ENCODE measurements at regions not wholly inside any gene's neighbourhood (a gene's known extent, or its start where the extent isn't known, plus 50 kb on each side); places are given as distances from the start of the nearest gene placed in this dataset.
A peak's percentile ranks its signal among the peaks of the same experiment; 100 is the strongest.
"Not testable (repeated sequence)": the region's sequence is repeated elsewhere in the genome, so short reads cannot be mapped to it uniquely, and the experiment has no call there.

- no peak for DNase-seq
Measured at GRCh38 chr5:42242881-42243485, 180.3 kb upstream of the GHR start.

DNA sequence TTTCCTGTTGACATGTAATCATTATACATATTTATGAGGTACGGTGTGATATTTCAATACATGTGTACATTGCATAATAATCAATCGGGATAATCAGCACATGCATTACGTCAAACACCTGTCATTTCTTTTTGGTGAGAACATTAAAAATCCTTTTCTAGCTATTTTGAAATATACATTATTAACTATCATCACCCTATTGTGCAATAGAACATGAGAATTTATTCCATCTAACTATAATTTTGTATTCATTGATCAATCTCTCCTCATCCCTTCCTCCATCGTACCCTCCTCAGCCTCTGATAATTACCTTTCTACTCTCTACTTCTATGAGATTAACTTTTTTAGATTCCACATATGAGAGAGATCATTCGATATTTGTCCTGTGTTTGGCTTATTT lies 170.9 kb upstream of the GHR start:
- DNase-seq: no peak

- not testable (repeated sequence) for DNase-seq
Measured at GRCh38 chr5:42259914-42260313, 163.3 kb upstream of the GHR start.

DNA sequence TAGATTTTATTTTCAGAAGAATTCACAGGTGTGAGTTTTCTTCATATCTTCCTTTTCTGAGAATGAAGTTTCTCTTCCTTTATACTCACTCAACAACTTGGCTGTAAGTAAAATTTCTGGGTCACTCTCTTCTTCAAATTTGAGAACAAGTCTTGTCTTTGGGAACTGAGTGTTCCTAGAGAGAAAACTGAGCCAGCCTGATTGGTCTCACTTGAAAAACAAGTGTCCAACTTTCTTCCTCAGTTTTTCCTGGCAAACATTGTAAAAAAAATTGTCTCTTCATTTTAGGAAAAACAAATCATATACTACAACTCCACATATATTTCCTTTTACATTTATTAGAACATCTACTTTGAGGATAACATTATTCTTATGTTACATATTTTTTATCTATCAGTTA lies 156.1 kb upstream of the GHR start:
- no peak for DNase-seq

- DNase-seq: not testable (repeated sequence)
Measured at GRCh38 chr5:42268170-42268569, 155.1 kb upstream of the GHR start.

GRCh38 chr5:42268630-42269029 lies 154.6 kb upstream of the GHR start:
- DNase-seq: no peak

- no peak for DNase-seq
Measured at GRCh38 chr5:42270771-42271170, 152.5 kb upstream of the GHR start.

- DNase-seq: no peak
Measured at GRCh38 chr5:42274913-42275312, 148.3 kb upstream of the GHR start.

- DNase-seq: no peak
Measured at GRCh38 chr5:42277293-42277692, 145.9 kb upstream of the GHR start.

- no peak for DNase-seq
Measured at GRCh38 chr5:42284584-42284983, 138.7 kb upstream of the GHR start.

DNA sequence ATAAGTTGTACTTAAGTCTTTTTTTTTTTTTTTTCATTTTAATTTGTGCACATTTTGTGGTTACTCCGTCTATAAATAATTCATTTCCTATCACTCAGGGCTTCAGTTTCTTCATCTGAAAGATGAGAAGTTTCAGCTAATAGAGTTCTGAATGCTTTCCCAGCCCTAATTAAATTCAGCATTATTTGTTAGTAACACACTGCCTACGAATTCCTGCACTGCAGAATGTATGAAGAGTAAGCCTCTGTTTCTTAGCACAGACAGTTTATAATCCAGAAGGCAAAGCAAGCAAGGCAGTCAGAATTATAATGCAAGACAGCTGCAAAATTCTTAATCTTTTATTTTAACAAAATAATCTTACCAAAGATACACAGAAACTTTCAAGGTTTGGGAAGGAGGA lies 138.0 kb upstream of the GHR start:
- peak in 1 of 2 donors; percentile 15 for DNase-seq

DNA sequence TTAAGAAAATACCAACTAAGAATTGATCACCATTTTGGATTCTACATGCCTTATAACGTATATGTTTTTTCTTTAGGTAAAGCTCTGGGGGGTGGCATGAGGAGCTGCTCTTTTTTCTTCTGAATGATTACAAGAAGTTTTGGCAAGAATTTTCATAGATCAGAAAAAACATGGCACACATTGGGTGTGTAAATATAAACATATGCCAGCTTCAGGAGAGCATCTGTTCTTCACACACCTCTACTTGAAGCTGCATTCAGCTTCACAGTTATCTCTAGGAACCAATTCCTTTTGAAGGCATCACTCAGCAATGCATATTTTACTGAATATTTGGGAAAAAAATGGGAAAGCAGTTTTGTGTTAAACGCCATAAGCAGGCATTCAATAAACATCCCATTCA lies 122.7 kb upstream of the GHR start:
- peak in 1 of 2 donors; percentile 3 for DNase-seq

DNA sequence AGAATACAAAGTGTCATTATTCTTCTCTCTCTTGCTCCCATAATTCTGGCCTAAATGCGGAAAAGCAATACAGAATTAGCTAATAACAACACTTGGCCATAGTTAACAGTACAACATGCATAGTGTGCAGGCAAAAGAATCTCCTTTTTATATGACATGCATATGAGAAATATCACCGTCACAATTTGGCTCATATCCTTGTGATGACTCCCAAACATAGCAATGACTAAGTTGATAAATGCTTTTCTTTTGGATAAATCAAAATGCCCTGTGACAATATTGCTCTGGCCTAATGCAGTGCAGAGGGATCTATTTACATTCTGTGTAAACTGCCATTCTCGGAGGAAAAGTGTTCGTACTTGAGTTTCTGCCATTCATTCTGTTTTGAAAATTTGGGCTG lies 121.9 kb upstream of the GHR start:
- DNase-seq: no peak

GRCh38 chr5:42302186-42302585 lies 121.1 kb upstream of the GHR start:
- DNase-seq: no peak

DNA sequence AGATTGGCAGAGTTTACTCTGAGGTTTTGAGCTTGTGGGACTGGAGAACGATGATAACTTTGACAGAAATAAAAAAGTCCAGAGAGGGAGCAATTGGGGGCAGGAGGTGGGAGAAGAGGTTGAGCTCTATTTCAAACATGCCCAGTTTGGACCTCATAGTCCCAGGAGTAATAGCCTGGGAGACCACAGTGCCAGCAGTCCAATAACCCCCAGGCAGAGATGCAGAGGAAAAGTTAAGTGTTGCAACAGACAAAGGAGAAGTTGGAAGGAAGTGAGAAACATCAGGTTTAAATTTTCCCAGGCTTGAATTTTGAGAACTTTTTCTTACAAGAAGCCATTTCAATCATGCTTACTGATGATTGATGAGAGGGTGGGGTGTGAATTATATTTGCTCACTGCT lies 117.0 kb upstream of the GHR start:
- no peak for DNase-seq

- DNase-seq: no peak
Measured at GRCh38 chr5:42309865-42310264, 113.4 kb upstream of the GHR start.

DNA sequence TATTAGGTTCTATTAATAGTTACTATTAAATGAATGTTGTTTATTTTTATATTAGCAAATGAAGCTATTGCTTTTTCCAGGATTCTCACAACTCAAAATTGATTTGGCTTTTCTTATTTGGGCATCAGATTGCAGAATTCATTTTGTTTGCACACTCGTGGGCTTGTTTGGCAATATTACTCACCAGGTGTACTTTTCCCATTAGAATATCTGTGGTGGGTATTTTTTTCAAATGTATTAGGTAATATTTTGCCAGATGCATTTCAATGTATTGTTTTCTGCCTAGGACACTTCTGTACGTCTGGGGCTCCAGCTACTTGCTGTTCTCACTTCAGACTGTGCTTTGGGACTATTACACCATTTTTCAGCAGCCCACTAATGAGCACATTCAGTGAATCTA lies 108.0 kb upstream of the GHR start:
- no peak for DNase-seq

- no peak for DNase-seq
Measured at GRCh38 chr5:42317575-42317974, 105.7 kb upstream of the GHR start.

- not testable (repeated sequence) for DNase-seq
Measured at GRCh38 chr5:42319546-42319945, 103.7 kb upstream of the GHR start.

GRCh38 chr5:42321785-42322184 lies 101.5 kb upstream of the GHR start:
- no peak for DNase-seq

DNA sequence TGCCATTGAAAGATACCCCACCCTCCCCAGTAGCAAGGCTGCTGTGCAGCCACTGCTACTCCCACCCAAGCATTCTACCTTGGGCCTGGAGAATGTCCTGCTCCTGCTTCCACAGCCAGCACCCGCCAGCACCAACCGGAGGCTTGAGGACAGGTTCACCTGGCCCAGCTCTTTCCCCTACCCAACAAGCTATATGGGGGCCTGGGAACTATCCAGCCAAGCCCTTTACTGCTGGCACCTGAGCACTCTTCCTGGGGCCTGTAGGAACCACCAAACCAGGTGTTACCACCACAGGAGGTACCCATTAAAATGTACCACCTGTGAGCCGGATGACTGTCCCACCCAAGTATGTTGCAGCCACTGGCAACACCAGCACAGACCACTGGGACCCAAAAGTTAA lies 86.1 kb upstream of the GHR start:
- no peak for DNase-seq

GRCh38 chr5:42337607-42338006 lies 85.6 kb upstream of the GHR start:
- no peak for DNase-seq

- DNase-seq: no peak
Measured at GRCh38 chr5:42338136-42338535, 85.1 kb upstream of the GHR start.

- DNase-seq: no peak
Measured at GRCh38 chr5:42349163-42349562, 74.1 kb upstream of the GHR start.

DNA sequence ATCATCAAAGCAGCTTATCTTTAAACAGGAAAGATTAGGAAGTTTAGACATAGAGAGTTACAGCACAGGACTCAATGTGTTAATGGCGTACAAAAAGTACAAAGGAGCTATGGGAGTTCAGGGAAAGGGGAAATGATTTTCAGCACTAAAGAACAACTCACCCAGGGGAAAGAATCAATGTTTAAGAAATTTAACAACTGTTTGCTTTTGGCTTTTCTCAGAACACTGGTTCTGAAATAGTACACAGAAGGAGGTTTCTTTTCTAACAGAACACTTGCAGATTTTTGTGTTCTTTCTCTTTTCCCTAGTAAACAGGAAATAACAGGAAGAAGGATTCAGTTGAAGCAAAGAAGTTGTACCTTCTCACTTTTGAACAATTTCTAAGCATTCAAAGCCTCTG lies 71.3 kb upstream of the GHR start:
- DNase-seq: no peak

DNA sequence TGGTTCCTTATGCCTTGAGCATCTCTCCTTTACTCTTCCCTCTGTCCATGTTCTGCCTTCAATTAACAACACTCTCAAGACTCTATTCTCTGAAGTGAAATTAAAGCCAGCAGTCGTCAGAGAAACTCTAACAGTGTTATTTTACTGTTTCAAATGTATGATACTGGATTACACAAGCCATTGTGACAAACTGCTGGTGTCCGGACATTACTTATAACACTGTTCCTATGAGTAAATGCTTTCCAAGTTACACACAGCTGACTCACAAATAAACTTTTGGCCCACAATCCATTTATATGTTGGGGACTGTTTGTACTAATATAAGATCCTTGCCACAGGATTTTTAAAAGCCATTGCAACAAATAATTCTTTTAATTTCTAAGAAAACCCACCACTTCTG lies 63.2 kb upstream of the GHR start:
- no peak for DNase-seq

Measured in hippocampal formation (tissue), 2 donors.